ENCODE measurements at regions not wholly inside any gene's neighbourhood (a gene's known extent, or its start where the extent isn't known, plus 50 kb on each side); places are given as distances from the start of the nearest gene placed in this dataset.

- DNase-seq: no peak
Observed at GRCh38 chr10:78549140-78549935, 515.7 kb downstream of the RPS24 start.

GRCh38 chr10:78550090-78550489 is 516.4 kb downstream of the RPS24 start:
- DNase-seq: no peak

GRCh38 chr10:78550716-78551115 is 517.1 kb downstream of the RPS24 start:
- DNase-seq: no peak

GRCh38 chr10:78551184-78552005 is 517.4 kb upstream of the ZMIZ1 start:
- DNase-seq: no peak

GRCh38 chr10:78552261-78552811 is 516.4 kb upstream of the ZMIZ1 start:
- no peak for DNase-seq

- DNase-seq: no peak
Observed at GRCh38 chr10:78553792-78554191, 515.0 kb upstream of the ZMIZ1 start.

- no peak for DNase-seq
Observed at GRCh38 chr10:78555128-78555527, 513.6 kb upstream of the ZMIZ1 start.

GRCh38 chr10:78556705-78557432 is 511.9 kb upstream of the ZMIZ1 start:
- DNase-seq: no peak

GRCh38 chr10:78557433-78557925 is 511.3 kb upstream of the ZMIZ1 start:
- DNase-seq: no peak

GRCh38 chr10:78559661-78560340 is 509.0 kb upstream of the ZMIZ1 start:
- DNase-seq: no peak

- no peak for DNase-seq
Observed at GRCh38 chr10:78560341-78560688, 508.5 kb upstream of the ZMIZ1 start.

- DNase-seq: no peak
Observed at GRCh38 chr10:78563314-78563713, 505.5 kb upstream of the ZMIZ1 start.

- no peak for DNase-seq
Observed at GRCh38 chr10:78565841-78566240, 502.9 kb upstream of the ZMIZ1 start.

- no peak for DNase-seq
Observed at GRCh38 chr10:78566284-78567111, 502.3 kb upstream of the ZMIZ1 start.

GRCh38 chr10:78567680-78568455 is 500.9 kb upstream of the ZMIZ1 start:
- DNase-seq: no peak

- DNase-seq: no peak
Observed at GRCh38 chr10:78568620-78569019, 500.1 kb upstream of the ZMIZ1 start.

GRCh38 chr10:78570633-78571235 is 498.0 kb upstream of the ZMIZ1 start:
- DNase-seq: no peak

GRCh38 chr10:78571286-78571685 is 497.5 kb upstream of the ZMIZ1 start:
- DNase-seq: no peak

GRCh38 chr10:78571891-78572290 is 496.9 kb upstream of the ZMIZ1 start:
- no peak for DNase-seq

GRCh38 chr10:78572565-78572964 is 496.2 kb upstream of the ZMIZ1 start:
- no peak for DNase-seq
